GM06990 (cell line): ENCODE measurements at regions not wholly inside any gene's neighbourhood (a gene's known extent, or its start where the extent isn't known, plus 50 kb on each side); places are given as distances from the start of the nearest gene placed in this dataset.

Source experiments
- DNase-seq: peaks from one replicate; pipeline ENCODE4 v3.0.0-alpha.2; 2011; ENCODE audit not compliant: insufficient read length; ENCODE audit errors: extremely low read depth
- H3K27me3 ChIP-seq: replicated peaks from 2 replicates; pipeline ENCODE4 v1.6.0; 2011; ENCODE audit warnings: low read length; ENCODE audit not compliant: control insufficient read depth, insufficient read depth
- H3K36me3 ChIP-seq: 2 replicates; pipeline ENCODE4 v1.5.1; 2011; ENCODE audit warnings: low read length; ENCODE audit not compliant: control insufficient read depth, insufficient read depth
- H3K4me3 ChIP-seq: replicated peaks from 2 replicates; pipeline ENCODE4 v1.5.1; 2011; ENCODE audit warnings: low read depth, mild to moderate bottlenecking, control low read depth, low read length
- TF ChIP-seq, protein P1 (sequence below): IDR thresholded peaks from 2 replicates; pipeline ENCODE4 v1.5.1; 2011; ENCODE audit warnings: low read length, control low read depth, mild to moderate bottlenecking, inconsistent platforms; ENCODE audit not compliant: insufficient read depth, poor library complexity, severe bottlenecking

DNA sequence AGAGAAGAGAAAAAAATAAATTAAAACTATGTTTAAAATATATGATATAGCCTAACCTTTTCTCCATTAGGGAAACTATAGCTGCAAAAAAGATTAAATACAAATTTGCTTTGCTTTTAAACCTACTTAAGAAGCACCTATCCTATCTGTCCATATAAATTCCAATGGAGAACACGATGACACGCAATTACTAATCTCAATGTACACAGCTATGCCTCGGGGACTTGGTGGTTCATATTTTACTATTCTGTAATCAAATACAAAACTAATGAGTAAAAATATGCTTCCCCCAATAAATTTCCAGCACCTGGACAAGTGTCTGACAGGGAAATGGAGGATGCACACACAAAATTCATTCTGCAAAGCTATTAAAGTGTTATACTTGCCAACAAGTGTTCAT, 386.4 kb downstream of the LMO4 start:
- TF ChIP-seq, protein P1, sequence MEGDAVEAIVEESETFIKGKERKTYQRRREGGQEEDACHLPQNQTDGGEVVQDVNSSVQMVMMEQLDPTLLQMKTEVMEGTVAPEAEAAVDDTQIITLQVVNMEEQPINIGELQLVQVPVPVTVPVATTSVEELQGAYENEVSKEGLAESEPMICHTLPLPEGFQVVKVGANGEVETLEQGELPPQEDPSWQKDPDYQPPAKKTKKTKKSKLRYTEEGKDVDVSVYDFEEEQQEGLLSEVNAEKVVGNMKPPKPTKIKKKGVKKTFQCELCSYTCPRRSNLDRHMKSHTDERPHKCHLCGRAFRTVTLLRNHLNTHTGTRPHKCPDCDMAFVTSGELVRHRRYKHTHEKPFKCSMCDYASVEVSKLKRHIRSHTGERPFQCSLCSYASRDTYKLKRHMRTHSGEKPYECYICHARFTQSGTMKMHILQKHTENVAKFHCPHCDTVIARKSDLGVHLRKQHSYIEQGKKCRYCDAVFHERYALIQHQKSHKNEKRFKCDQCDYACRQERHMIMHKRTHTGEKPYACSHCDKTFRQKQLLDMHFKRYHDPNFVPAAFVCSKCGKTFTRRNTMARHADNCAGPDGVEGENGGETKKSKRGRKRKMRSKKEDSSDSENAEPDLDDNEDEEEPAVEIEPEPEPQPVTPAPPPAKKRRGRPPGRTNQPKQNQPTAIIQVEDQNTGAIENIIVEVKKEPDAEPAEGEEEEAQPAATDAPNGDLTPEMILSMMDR: no peak
- H3K36me3 ChIP-seq: no peaks in the 10 kb centered on the region
- DNase-seq: no peak
- H3K4me3 ChIP-seq: no peak overlapping the region
- no peaks in the 10 kb centered on the region for H3K27me3 ChIP-seq

DNA sequence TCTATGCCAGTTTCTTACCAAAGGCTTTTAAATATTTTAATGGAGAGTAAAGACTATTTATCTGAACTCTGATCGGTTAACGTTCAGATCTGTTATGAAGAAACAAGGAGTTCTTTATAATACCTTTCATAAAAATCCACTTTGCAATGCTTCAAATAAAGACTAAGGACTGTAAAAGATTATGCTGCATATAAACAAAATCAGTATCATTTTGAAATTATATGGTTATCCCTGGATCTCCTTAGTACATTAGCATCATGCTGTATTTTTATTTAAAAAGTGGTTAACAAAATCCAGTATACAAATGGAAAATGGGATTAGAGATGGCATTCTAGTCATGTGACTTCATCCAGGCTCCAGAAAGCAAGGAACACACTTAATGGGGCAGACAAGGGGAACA, 386.8 kb downstream of the LMO4 start:
- TF ChIP-seq, protein P1: no peak
- Histone ChIP-seq H3K36me3 (no peaks in the 10 kb centered on the region), H3K4me3 (no peak overlapping the region), H3K27me3 (no peaks in the 10 kb centered on the region)
- no peak for DNase-seq

DNA sequence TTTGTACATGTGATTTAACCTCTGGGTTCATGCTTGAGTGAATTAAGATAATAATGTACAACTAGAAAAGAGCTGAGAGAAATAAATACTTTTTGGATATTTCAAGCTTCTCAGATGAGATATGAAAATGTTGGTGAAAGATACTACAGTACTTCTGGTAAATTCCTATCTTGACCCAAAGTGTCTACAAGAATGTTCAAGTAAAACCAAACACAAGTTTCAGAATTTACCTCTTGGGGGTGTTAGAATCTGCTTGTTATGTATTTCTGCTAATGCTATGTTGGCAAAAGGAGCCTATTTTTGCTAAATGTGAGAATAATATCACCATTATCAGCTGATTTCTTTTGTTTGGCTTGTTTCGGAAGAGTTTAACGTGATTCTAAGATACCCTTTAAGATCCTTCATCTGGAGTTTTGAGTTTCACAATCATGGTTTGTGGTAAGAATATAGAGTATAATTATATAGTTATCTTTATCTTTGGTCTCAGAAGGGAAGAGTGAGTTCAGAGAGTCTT, 388.5 kb downstream of the LMO4 start:
- Histone ChIP-seq H3K36me3 (no peaks in the 10 kb centered on the region), H3K4me3 (no peak overlapping the region), H3K27me3 (no peaks in the 10 kb centered on the region)
- DNase-seq: no peak
- TF ChIP-seq, protein P1: no peak

DNA sequence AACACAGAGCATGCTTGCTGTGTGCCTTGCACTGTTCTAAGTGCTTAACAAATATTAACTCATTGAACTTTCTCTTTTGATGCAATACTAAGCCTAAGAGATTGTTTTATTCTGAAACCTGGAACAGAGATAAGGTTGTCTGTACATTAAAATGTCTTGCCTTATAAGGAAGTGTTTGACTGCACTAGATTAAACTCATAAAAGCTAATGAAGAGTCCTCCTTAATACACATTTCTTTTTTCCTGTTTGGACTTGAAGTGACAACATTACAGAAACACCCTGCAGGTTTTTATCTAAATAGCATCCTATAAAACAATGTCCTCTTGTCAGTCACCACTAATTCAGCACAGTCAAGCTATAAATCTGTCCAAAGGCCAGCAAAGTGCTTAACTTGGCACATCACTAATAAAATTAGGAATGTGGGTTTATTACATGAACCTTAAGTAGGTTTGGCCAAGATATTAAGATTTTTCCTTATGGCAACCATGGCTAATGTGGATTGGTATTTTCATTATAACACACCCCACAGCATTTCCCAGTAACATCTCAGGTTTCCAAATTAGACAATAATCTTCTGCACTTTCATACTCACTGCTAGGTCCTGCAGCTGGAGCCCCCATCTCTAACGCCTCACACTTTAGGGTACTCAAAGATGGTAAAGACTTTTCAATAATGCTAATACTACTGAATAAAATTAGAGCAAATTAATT, 389.7 kb downstream of the LMO4 start:
- Histone ChIP-seq H3K4me3 (no peak overlapping the region), H3K36me3 (no peaks in the 10 kb centered on the region), H3K27me3 (no peaks in the 10 kb centered on the region)
- no peak for DNase-seq
- TF ChIP-seq, protein P1: no peak

DNA sequence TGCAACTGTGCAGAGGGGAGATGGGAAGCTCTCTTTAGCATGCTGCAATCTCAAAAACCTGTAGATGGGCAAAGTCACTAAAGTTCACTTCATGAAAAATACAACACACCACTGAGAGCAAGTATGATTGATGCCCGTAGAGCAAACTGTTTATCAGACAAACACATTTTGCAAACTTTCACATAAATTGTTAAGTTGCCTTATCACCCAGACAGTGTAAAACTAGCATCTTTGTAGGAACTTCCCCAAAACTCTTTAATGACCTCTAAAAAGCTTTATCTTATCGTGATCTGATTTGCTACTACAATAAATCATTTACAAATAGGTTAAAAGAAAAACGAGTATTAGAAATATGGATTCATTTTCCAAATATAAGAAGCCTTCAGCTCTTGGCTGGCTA, 391.0 kb downstream of the LMO4 start:
- H3K36me3 ChIP-seq: no peaks in the 10 kb centered on the region
- TF ChIP-seq, protein P1: no peak
- no peak for DNase-seq
- no peak overlapping the region for H3K4me3 ChIP-seq
- no peaks in the 10 kb centered on the region for H3K27me3 ChIP-seq

DNA sequence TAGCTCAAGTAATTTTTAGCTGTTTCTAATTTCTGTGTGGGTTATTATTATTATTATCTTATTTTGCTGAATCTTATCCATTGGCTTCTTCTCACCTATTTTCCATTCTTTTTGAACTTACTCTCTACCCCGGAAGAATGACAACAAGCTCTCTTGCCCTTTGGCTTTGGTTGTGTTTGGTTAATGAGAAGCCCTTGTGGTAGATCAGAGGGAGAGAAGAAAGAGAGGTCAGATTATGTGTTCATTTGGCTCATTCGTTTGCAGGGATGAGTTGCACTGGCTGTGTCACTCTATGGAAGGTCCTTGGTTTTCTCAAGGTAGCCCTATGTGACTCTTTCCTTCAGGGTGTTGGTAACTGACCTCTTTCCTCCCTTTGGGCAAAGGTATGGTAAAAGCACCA, 391.9 kb downstream of the LMO4 start:
- TF ChIP-seq, protein P1: no peak
- DNase-seq: no peak
- H3K4me3 ChIP-seq: no peak overlapping the region

More for the DNA sequence above, 391.9 kb downstream of the LMO4 start:
- H3K27me3 ChIP-seq: no peaks in the 10 kb centered on the region
- no peaks in the 10 kb centered on the region for H3K36me3 ChIP-seq
